Osteoblast (primary cell): ENCODE measurements at regions not wholly inside any gene's neighbourhood (a gene's known extent, or its start where the extent isn't known, plus 50 kb on each side); places are given as distances from the start of the nearest gene placed in this dataset.

Experiments used
- DNase-seq: peaks from one replicate; pipeline ENCODE4 v3.0.0; 2011; ENCODE audit warnings: low spot score, mixed read lengths; ENCODE audit not compliant: insufficient read length; ENCODE audit errors: missing footprints
- H2AFZ ChIP-seq: 2 replicates; pipeline ENCODE4 v1.6.0; 2011; ENCODE audit warnings: mild to moderate bottlenecking, low read length
- H3K27ac ChIP-seq: 2 replicates; pipeline ENCODE4 v1.5.1; 2011; ENCODE audit warnings: mild to moderate bottlenecking, low read depth, low read length, moderate library complexity
- H3K27me3 ChIP-seq: 2 replicates; pipeline ENCODE4 v1.6.0; 2012; ENCODE audit warnings: mild to moderate bottlenecking, control low read depth, inconsistent platforms, low read length, moderate library complexity; ENCODE audit not compliant: insufficient read depth
- H3K36me3 ChIP-seq: 2 replicates; pipeline ENCODE4 v1.5.1; 2011; ENCODE audit warnings: mild to moderate bottlenecking, low read length, control low read depth, moderate library complexity; ENCODE audit not compliant: insufficient read depth
- H3K4me1 ChIP-seq: 2 replicates; pipeline ENCODE4 v1.5.1; 2011; ENCODE audit warnings: mild to moderate bottlenecking, low read length, control low read depth, moderate library complexity; ENCODE audit not compliant: insufficient read depth
- H3K4me2 ChIP-seq: 2 replicates; pipeline ENCODE4 v1.6.0; 2011; ENCODE audit warnings: mild to moderate bottlenecking, low read length; ENCODE audit not compliant: insufficient read depth
- H3K4me3 ChIP-seq: fragments of 200-600 bp; sonication (generic); 3 replicates; pipeline ENCODE4 v1.5.1; 2012; ENCODE audit warnings: mild to moderate bottlenecking, low read length, inconsistent platforms; ENCODE audit not compliant: insufficient read depth
- H3K79me2 ChIP-seq: 2 replicates; pipeline ENCODE4 v1.6.0; 2012; ENCODE audit warnings: mild to moderate bottlenecking, low read length, control low read depth, inconsistent platforms; ENCODE audit not compliant: insufficient read depth
- H3K9me3 ChIP-seq: 2 replicates; pipeline ENCODE4 v1.5.1; 2011; ENCODE audit warnings: low read depth, low read length, control low read depth
- H4K20me1 ChIP-seq: 2 replicates; pipeline ENCODE4 v1.6.0; 2012; ENCODE audit warnings: mild to moderate bottlenecking, low read length, control low read depth; ENCODE audit not compliant: insufficient read depth
- TF ChIP-seq, protein P1 (sequence below): IDR thresholded peaks from 2 replicates; pipeline ENCODE4 v1.5.1; 2011; ENCODE audit warnings: mild to moderate bottlenecking, low read depth, low read length, moderate library complexity; ENCODE audit errors: extremely low read depth

DNA sequence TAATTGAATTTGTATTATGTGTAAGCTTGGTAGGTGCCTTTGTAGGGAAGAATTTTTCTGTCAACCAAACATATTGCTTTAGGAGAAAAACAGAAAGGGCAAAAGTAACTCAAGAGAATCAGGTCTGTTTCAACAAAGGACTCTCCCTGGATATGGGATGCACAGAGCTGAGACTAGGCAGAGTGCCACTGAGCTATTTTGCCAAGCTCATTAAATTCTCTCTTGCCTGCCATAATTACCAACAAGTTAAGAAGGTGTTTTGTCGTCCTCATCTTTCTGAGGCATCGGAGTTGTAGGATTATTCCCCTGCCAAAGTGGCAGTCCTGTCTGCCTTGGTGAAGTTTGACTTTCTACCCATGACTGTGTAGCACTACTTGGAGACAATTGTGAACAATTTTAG is 438.9 kb upstream of the SEL1L start:
- Histone ChIP-seq H3K79me2 (no peaks in the 10 kb centered on the region), H3K4me2 (no peak overlapping the region), H3K27me3 (no peaks in the 10 kb centered on the region), H3K27ac (no peak overlapping the region), H2AFZ (no peak overlapping the region), H3K4me1 (no peaks in the 10 kb centered on the region), H3K36me3 (no peaks in the 10 kb centered on the region), H3K9me3 (peaks cover 6% of the 10 kb centered on the region), H3K4me3 (no peak overlapping the region), H4K20me1 (no peaks in the 10 kb centered on the region)
- no peak for DNase-seq
- TF ChIP-seq, protein P1, sequence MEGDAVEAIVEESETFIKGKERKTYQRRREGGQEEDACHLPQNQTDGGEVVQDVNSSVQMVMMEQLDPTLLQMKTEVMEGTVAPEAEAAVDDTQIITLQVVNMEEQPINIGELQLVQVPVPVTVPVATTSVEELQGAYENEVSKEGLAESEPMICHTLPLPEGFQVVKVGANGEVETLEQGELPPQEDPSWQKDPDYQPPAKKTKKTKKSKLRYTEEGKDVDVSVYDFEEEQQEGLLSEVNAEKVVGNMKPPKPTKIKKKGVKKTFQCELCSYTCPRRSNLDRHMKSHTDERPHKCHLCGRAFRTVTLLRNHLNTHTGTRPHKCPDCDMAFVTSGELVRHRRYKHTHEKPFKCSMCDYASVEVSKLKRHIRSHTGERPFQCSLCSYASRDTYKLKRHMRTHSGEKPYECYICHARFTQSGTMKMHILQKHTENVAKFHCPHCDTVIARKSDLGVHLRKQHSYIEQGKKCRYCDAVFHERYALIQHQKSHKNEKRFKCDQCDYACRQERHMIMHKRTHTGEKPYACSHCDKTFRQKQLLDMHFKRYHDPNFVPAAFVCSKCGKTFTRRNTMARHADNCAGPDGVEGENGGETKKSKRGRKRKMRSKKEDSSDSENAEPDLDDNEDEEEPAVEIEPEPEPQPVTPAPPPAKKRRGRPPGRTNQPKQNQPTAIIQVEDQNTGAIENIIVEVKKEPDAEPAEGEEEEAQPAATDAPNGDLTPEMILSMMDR = no peak

DNA sequence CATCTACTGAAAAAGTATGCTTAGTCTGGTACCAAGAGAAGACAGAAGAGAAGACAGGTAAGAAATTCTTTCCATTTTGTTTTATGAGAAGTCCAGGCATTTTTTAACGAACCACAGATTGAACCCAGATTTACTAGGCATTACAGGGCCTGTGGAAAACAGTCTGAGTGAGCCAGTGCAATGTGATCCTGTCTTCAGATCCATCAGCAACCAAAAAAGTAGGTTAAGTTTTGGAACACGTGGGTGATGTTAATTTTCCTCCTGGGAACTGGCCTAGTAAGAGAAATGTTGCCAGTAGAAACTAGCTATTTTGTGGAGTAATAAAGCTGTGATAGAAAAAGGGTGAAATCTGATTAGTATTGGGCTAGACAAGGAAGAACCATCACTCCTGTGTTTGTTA is 440.9 kb upstream of the SEL1L start:
- H3K36me3 ChIP-seq = no peaks in the 10 kb centered on the region
- H2AFZ ChIP-seq = no peak overlapping the region
- no peak overlapping the region for H3K4me2 ChIP-seq
- DNase-seq = no peak
- TF ChIP-seq, protein P1 = no peak
- H3K79me2 ChIP-seq = no peaks in the 10 kb centered on the region
- H3K27me3 ChIP-seq = no peaks in the 10 kb centered on the region
- H3K27ac ChIP-seq = no peak overlapping the region
- no peak overlapping the region for H3K4me3 ChIP-seq
- peaks cover 4% of the 10 kb centered on the region for H3K9me3 ChIP-seq
- no peaks in the 10 kb centered on the region for H4K20me1 ChIP-seq
- H3K4me1 ChIP-seq = no peaks in the 10 kb centered on the region

DNA sequence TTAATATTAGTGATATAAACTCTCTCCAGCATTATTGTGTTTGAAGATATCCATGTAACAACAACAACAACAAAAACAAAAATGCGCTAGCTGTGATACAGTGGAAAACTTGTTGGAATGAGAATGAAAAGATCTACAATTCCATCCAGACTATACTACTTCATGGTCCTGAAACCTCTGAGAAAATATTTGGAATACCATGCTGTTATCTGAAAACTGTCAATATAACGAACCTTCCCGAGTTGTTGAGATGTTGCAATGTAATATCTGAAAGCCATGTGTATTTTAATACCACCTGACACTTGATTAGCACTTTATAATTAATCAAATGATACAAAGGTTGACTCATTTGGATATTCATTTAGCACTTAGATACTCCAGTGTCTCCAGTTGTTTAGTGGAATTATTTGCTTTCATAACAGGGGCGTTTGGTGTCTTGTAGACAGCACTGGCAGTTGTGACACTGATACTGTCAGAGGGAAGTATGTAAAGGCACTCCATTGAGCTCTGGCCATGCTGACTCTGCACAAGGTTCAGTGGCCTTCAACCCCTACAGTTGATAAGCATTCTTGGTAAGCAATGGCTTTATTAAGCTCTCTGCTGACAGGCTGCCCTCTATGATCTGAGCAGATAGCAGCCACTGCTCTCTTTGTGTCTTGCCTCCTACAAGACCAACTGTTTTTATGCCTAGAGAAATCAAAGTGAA is 447.1 kb upstream of the SEL1L start:
- Histone ChIP-seq H4K20me1 (no peaks in the 10 kb centered on the region), H3K27me3 (no peaks in the 10 kb centered on the region), H3K79me2 (no peaks in the 10 kb centered on the region), H2AFZ (no peak overlapping the region), H3K9me3 (peaks cover 8% of the 10 kb centered on the region), H3K4me2 (no peak overlapping the region), H3K4me3 (no peak overlapping the region), H3K36me3 (no peaks in the 10 kb centered on the region), H3K4me1 (no peaks in the 10 kb centered on the region), H3K27ac (no peak overlapping the region)
- DNase-seq = no peak
- TF ChIP-seq, protein P1 = no peak

DNA sequence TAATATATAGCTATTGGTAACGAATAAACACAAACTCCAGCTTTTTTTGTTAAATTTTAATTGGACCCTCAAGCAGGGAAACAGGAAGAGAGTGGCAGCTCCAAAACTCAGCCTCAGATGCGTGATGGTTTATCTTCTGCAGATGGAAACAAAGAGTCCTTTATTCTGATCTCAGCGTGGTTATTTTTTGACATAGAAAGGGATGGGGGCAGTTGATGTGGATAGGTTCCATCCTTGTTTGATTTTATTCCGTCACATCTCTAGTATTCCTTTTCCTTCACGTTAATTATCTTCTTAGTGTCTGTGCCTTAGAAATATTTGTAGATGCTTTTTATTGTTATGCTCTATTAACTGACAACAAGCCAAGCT is 447.6 kb upstream of the SEL1L start:
- DNase-seq = no peak
- TF ChIP-seq, protein P1 = no peak
- H3K79me2 ChIP-seq = no peaks in the 10 kb centered on the region
- H2AFZ ChIP-seq = no peak overlapping the region
- H3K4me1 ChIP-seq = no peaks in the 10 kb centered on the region
- H3K36me3 ChIP-seq = no peaks in the 10 kb centered on the region
- no peaks in the 10 kb centered on the region for H3K27me3 ChIP-seq
- peaks cover 8% of the 10 kb centered on the region for H3K9me3 ChIP-seq
- no peak overlapping the region for H3K27ac ChIP-seq
- no peak overlapping the region for H3K4me2 ChIP-seq
- no peak overlapping the region for H3K4me3 ChIP-seq
- no peaks in the 10 kb centered on the region for H4K20me1 ChIP-seq
